ENCODE measurements at regions not wholly inside any gene's neighbourhood (a gene's known extent, or its start where the extent isn't known, plus 50 kb on each side); places are given as distances from the start of the nearest gene placed in this dataset.
"Not testable (repeated sequence)": the region's sequence is repeated elsewhere in the genome, so short reads cannot be mapped to it uniquely, and the experiment has no call there.

- Histone ChIP-seq H3K4me1 (peaks cover 7% of the 10 kb centered on the region), H3K27ac (peak overlapping the region; percentile 61), H3K9me3 (no peaks in the 10 kb centered on the region), H3K4me3 (no peak overlapping the region), H3K27me3 (no peaks in the 10 kb centered on the region), H3K36me3 (no peaks in the 10 kb centered on the region)
- no peak for TF ChIP-seq POLR2AphosphoS5 (IDR thresholded peaks at IDR 0.05)
- TF ChIP-seq, protein P1, sequence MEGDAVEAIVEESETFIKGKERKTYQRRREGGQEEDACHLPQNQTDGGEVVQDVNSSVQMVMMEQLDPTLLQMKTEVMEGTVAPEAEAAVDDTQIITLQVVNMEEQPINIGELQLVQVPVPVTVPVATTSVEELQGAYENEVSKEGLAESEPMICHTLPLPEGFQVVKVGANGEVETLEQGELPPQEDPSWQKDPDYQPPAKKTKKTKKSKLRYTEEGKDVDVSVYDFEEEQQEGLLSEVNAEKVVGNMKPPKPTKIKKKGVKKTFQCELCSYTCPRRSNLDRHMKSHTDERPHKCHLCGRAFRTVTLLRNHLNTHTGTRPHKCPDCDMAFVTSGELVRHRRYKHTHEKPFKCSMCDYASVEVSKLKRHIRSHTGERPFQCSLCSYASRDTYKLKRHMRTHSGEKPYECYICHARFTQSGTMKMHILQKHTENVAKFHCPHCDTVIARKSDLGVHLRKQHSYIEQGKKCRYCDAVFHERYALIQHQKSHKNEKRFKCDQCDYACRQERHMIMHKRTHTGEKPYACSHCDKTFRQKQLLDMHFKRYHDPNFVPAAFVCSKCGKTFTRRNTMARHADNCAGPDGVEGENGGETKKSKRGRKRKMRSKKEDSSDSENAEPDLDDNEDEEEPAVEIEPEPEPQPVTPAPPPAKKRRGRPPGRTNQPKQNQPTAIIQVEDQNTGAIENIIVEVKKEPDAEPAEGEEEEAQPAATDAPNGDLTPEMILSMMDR (IDR thresholded peaks at IDR 0.05): no peak
- TF ChIP-seq EP300 (IDR thresholded peaks at IDR 0.05): no peak
- no peak for TF ChIP-seq POLR2A (IDR thresholded peaks at IDR 0.05)
- DNase-seq (ENCODE audit: low spot score in 2 of 2): no peak
These were observed 56.7 kb upstream of the LPAR1 start for GRCh38 chr9:111094958-111095357.

- WGBS: 37% methylated on average over 2 of the region's 2 CpGs
- no peak for TF ChIP-seq EP300 (IDR thresholded peaks at IDR 0.05)
- TF ChIP-seq POLR2A (IDR thresholded peaks at IDR 0.05): no peak
- TF ChIP-seq, protein P1 (IDR thresholded peaks at IDR 0.05): no peak
- TF ChIP-seq POLR2AphosphoS5 (IDR thresholded peaks at IDR 0.05): no peak
- Histone ChIP-seq H3K27ac (peak overlapping the region; percentile 61), H3K4me1 (peaks cover 7% of the 10 kb centered on the region), H3K27me3 (no peaks in the 10 kb centered on the region), H3K4me3 (no peak overlapping the region), H3K36me3 (no peaks in the 10 kb centered on the region), H3K9me3 (no peaks in the 10 kb centered on the region)
- DNase-seq (ENCODE audit: low spot score in 2 of 2): peak in 1 of 2 donors; percentile 67
These were observed 56.2 kb upstream of the LPAR1 start for GRCh38 chr9:111094433-111094924.

DNA sequence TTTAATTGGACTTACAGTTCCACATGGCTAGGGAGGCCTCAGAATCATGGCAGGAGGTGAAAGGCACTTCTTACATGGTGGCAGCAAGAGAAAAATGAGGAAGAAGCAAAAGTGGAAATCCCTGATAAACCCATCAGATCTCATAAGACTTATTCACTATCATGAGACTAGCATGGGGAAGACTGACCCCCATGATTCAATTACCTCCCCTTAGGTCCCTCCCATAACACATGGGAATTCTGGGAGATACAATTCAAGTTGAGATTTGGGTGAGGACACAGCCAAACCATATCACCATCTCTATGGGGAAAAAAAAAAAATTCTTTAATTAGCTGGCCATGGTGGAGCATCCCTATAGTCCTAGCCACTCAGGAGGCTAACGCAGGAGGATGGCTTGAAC lies 53.9 kb upstream of the LPAR1 start:
- H3K4me1 ChIP-seq; H3K27ac ChIP-seq; H3K4me3 ChIP-seq; H3K27me3 ChIP-seq; DNase-seq (ENCODE audit: low spot score in 2 of 2); H3K9me3 ChIP-seq; H3K36me3 ChIP-seq: not testable (repeated sequence)
- WGBS: 100% methylated on average over 1 of the region's 1 CpG

Measured in suprapubic skin (tissue), 4 donors.